ENCODE measurements at regions not wholly inside any gene's neighbourhood (a gene's known extent, or its start where the extent isn't known, plus 50 kb on each side); places are given as distances from the start of the nearest gene placed in this dataset.
A peak's percentile ranks its signal among the peaks of the same experiment; 100 is the strongest.

DNA sequence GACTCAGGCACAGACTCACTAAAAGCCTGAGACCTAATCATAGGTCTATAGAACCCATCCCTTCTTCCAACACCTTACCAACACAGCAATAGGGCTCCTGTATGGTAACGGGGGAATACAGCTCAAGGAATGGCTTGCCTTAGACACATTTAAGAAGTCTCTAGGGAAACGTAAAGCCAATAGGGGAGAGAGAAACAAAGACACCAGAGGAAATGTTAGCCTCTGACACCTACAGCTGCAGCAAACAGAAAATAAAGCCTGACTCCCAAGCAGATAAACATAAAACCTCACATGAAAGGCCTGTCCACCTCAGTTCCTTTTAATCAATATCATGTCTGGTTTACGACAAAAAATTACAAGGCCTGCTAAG, 51.1 kb upstream of the NCOA1 start:
- no peak for DNase-seq (ENCODE audit: low spot score)
- Histone ChIP-seq H3K27ac (no peak overlapping the region), H3K4me3 (no peak overlapping the region)
- TF ChIP-seq, protein P1, sequence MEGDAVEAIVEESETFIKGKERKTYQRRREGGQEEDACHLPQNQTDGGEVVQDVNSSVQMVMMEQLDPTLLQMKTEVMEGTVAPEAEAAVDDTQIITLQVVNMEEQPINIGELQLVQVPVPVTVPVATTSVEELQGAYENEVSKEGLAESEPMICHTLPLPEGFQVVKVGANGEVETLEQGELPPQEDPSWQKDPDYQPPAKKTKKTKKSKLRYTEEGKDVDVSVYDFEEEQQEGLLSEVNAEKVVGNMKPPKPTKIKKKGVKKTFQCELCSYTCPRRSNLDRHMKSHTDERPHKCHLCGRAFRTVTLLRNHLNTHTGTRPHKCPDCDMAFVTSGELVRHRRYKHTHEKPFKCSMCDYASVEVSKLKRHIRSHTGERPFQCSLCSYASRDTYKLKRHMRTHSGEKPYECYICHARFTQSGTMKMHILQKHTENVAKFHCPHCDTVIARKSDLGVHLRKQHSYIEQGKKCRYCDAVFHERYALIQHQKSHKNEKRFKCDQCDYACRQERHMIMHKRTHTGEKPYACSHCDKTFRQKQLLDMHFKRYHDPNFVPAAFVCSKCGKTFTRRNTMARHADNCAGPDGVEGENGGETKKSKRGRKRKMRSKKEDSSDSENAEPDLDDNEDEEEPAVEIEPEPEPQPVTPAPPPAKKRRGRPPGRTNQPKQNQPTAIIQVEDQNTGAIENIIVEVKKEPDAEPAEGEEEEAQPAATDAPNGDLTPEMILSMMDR (IDR thresholded peaks at IDR 0.05), result no peak

DNA sequence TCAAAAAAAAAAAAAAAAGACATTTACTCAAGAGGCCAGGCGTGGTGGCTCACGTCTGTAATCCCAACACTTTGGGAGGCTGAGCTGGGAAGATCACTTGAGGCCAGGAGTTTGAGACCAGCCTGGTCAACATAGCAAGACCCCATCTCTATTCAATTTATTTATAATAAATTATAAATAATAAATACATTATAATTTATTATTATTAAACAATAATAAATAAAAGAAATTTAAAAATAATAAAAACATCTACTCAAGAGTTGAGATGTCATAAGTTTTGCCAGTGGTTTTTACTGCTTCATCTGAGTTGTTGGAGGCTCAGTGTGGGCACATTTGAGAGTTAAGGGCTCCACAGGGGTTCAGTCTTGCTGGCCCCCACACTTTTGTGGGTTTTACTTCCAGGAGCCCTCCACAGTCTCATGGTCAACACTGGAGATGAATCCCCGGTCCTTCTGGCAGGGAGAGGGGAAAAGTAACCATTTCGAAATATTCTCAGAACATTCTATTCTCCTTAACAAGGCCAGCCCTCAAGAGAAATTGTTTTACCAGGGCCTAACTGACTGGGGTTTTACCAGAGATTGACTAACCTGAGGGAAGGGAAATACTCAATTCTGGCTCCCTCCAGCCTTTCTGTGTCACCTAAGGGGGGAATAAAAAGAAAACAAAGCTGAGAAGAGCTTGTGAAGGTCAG, 51.6 kb upstream of the NCOA1 start:
- H3K4me3 ChIP-seq, result no peak overlapping the region
- H3K27ac ChIP-seq, result no peak overlapping the region
- TF ChIP-seq, protein P1 (IDR thresholded peaks at IDR 0.05), result no peak
- DNase-seq (ENCODE audit: low spot score), result no peak

GRCh38 chr2:24438106-24438505, 52.9 kb upstream of the NCOA1 start:
- no peak overlapping the region for H3K27ac ChIP-seq
- TF ChIP-seq, protein P1 (IDR thresholded peaks at IDR 0.05), result no peak
- H3K4me3 ChIP-seq, result no peak overlapping the region
- no peak for DNase-seq (ENCODE audit: low spot score)

GRCh38 chr2:24435391-24436316, 55.4 kb upstream of the NCOA1 start:
- H3K27ac ChIP-seq, result peak overlapping the region in 1 of 2 donors; percentile 69
- peak overlapping the region; percentile 40 for H3K4me3 ChIP-seq

GRCh38 chr2:24434541-24434940, 56.5 kb upstream of the NCOA1 start:
- H3K27ac ChIP-seq, result no peak overlapping the region
- no peak for DNase-seq (ENCODE audit: low spot score)
- TF ChIP-seq, protein P1 (IDR thresholded peaks at IDR 0.05), result no peak
- H3K4me3 ChIP-seq, result no peak overlapping the region

More at GRCh38 chr2:24435391-24436316, 55.4 kb upstream of the NCOA1 start:
- TF ChIP-seq, protein P1 (IDR thresholded peaks at IDR 0.05), result no peak
- no peak for DNase-seq (ENCODE audit: low spot score)

- Histone ChIP-seq H3K4me3 (no peak overlapping the region), H3K27ac (no peak overlapping the region)
- TF ChIP-seq, protein P1 (IDR thresholded peaks at IDR 0.05), result no peak
- no peak for DNase-seq (ENCODE audit: low spot score)
These were observed 58.3 kb upstream of the NCOA1 start for GRCh38 chr2:24432735-24433134.
